ENCODE measurements at regions not wholly inside any gene's neighbourhood (a gene's known extent, or its start where the extent isn't known, plus 50 kb on each side); places are given as distances from the start of the nearest gene placed in this dataset.

GRCh38 chr15:88398011-88398410, 69.2 kb downstream of the MRPL46 start:
- TF ChIP-seq CTCF (IDR thresholded peaks at IDR 0.05) (no peak), POLR2A (IDR thresholded peaks at IDR 0.05) (no peak)

All from adrenal gland (tissue), 5 donors.